Frontal cortex (tissue), 3 donors: ENCODE measurements at regions not wholly inside any gene's neighbourhood (a gene's known extent, or its start where the extent isn't known, plus 50 kb on each side); places are given as distances from the start of the nearest gene placed in this dataset.

Experiments used
- DNase-seq, 2 donors: peaks; one replicate each; pipeline ENCODE4 v3.0.0; 2012; ENCODE audit warnings: low spot score in 2 of 2
- FAIRE-seq: peaks from 2 replicates; lab custom pipeline; 2012; peaks lifted over from hg19 to GRCh38; lab: Jason Lieb, UNC
- donor health status: control.
- donor health status: control.
- donor health status: control.

GRCh38 chr16:80317116-80317515 lies 223.7 kb upstream of the DYNLRB2 start:
- DNase-seq (no peak), FAIRE-seq (no peak)

- DNase-seq: no peak
- FAIRE-seq: no peak
Measured at GRCh38 chr16:80314042-80314441, 226.8 kb upstream of the DYNLRB2 start.

- no peak for DNase-seq
- FAIRE-seq: no peak
Measured at GRCh38 chr16:80309178-80309577, 231.6 kb upstream of the DYNLRB2 start.

- DNase-seq: no peak
- FAIRE-seq: no peak
Measured at GRCh38 chr16:80305410-80305809, 235.4 kb upstream of the DYNLRB2 start.

GRCh38 chr16:80303691-80304090 lies 237.1 kb upstream of the DYNLRB2 start:
- FAIRE-seq (no peak), DNase-seq (no peak)

- DNase-seq: no peak
- no peak for FAIRE-seq
Measured at GRCh38 chr16:80300876-80301275, 239.9 kb upstream of the DYNLRB2 start.

- no peak for FAIRE-seq
Measured at GRCh38 chr16:80300456-80300855, 240.3 kb upstream of the DYNLRB2 start.

GRCh38 chr16:80299416-80299815 lies 241.4 kb upstream of the DYNLRB2 start:
- no peak for FAIRE-seq
- DNase-seq: no peak

More at GRCh38 chr16:80300456-80300855, 240.3 kb upstream of the DYNLRB2 start:
- no peak for DNase-seq

GRCh38 chr16:80298676-80299075 lies 242.1 kb upstream of the DYNLRB2 start:
- DNase-seq (no peak), FAIRE-seq (no peak)

- FAIRE-seq: no peak
Measured at GRCh38 chr16:80296034-80296433, 244.8 kb upstream of the DYNLRB2 start.

GRCh38 chr16:80294172-80294571 lies 246.6 kb upstream of the DYNLRB2 start:
- DNase-seq (no peak), FAIRE-seq (no peak)

More at GRCh38 chr16:80296034-80296433, 244.8 kb upstream of the DYNLRB2 start:
- DNase-seq: no peak

GRCh38 chr16:80288616-80289015 lies 252.2 kb upstream of the DYNLRB2 start:
- DNase-seq (no peak), FAIRE-seq (no peak)

GRCh38 chr16:80287674-80288073 lies 253.1 kb upstream of the DYNLRB2 start:
- FAIRE-seq (no peak), DNase-seq (no peak)

GRCh38 chr16:80285104-80285503 lies 255.7 kb upstream of the DYNLRB2 start:
- FAIRE-seq: no peak
- no peak for DNase-seq

- DNase-seq: no peak
- FAIRE-seq: no peak
Measured at GRCh38 chr16:80283466-80284392, 257.1 kb upstream of the DYNLRB2 start.

GRCh38 chr16:80280557-80280956 lies 260.2 kb upstream of the DYNLRB2 start:
- DNase-seq (no peak), FAIRE-seq (no peak)

- no peak for FAIRE-seq
- DNase-seq: no peak
Measured at GRCh38 chr16:80279656-80280055, 261.1 kb upstream of the DYNLRB2 start.

- no peak for FAIRE-seq
- no peak for DNase-seq
Measured at GRCh38 chr16:80277182-80277581, 263.6 kb upstream of the DYNLRB2 start.

- no peak for FAIRE-seq
- DNase-seq: no peak
Measured at GRCh38 chr16:80274576-80275191, 266.1 kb upstream of the DYNLRB2 start.

- no peak for FAIRE-seq
- DNase-seq: no peak
Measured at GRCh38 chr16:80273635-80274538, 266.9 kb upstream of the DYNLRB2 start.
